Neural progenitor cell (in vitro differentiated cells): ENCODE measurements at regions not wholly inside any gene's neighbourhood (a gene's known extent, or its start where the extent isn't known, plus 50 kb on each side); places are given as distances from the start of the nearest gene placed in this dataset.

Source experiments
- EZH2 ChIP-seq: fragments of 200-600 bp; sonication (generic); IDR thresholded peaks from 2 replicates; pipeline ENCODE4 v1.6.1; 2017; ENCODE audit warnings: antibody characterized with exemption, mild to moderate bottlenecking, moderate library complexity
- TF ChIP-seq, protein P1 (sequence below): fragments of 200-600 bp; sonication (generic); IDR thresholded peaks from 2 replicates; pipeline ENCODE4 v1.5.1; 2017; ENCODE audit warnings: antibody characterized with exemption, mild to moderate bottlenecking

DNA sequence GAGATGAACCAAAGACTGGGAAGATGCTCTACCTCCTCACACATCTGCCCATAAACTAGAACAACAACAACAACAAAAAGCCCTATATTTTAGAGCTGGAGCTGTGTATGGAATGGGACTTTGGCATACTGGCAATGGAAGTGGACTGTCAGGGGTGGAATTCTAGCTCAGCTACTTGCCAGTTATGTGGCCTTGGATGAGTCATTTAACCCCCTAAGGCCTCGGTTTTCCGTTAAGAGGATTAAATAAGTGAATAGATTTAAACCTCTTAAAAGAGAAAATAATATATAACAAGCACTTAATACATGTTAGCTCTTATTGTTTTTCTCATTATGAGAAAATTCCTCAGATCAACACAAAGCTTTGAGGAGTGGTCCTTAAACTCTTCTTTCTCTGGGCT is 195.0 kb downstream of the KIF18A start:
- TF ChIP-seq, protein P1, sequence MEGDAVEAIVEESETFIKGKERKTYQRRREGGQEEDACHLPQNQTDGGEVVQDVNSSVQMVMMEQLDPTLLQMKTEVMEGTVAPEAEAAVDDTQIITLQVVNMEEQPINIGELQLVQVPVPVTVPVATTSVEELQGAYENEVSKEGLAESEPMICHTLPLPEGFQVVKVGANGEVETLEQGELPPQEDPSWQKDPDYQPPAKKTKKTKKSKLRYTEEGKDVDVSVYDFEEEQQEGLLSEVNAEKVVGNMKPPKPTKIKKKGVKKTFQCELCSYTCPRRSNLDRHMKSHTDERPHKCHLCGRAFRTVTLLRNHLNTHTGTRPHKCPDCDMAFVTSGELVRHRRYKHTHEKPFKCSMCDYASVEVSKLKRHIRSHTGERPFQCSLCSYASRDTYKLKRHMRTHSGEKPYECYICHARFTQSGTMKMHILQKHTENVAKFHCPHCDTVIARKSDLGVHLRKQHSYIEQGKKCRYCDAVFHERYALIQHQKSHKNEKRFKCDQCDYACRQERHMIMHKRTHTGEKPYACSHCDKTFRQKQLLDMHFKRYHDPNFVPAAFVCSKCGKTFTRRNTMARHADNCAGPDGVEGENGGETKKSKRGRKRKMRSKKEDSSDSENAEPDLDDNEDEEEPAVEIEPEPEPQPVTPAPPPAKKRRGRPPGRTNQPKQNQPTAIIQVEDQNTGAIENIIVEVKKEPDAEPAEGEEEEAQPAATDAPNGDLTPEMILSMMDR: no peak
- TF ChIP-seq EZH2: no peak
